ENCODE measurements at regions not wholly inside any gene's neighbourhood (a gene's known extent, or its start where the extent isn't known, plus 50 kb on each side); places are given as distances from the start of the nearest gene placed in this dataset.

DNA sequence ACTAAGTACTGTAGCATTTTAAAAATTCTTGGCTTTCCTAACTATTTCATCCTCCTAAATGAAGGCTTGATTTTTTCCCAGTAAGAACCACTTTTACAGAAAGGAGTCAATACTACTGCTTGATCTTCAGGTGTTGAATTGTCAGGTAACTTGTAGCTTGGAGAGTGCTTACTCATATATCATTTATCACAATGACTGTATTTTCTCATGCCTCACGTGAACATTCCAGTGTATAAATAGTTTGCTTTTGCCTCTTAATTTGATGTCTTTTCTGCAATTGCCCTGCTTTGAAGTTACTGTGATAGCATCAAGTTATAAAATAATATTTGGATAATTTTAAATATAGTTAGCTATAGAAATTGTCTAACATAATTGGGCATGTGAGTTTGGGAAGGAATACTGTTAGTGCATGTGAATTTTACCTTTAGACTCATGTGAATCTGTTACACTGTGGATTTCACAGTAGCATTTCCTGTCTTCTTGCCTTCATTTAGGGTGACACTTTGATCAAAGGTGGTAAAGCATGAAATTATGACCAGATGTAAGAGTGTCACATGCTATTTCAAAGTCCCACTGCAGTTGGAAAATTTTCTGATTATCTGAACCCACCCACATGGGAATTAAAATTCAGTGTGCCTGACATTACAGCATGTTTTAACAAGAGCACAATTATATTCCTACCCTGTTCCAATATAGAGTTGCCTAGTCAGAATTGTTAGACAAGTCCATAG is 962.8 kb downstream of the DNAJB9 start:
- TF ChIP-seq EZH2 (IDR thresholded peaks at IDR 0.05; ENCODE audit: insufficient read depth, poor library complexity, severe bottlenecking) (no peak), EZH2phosphoT487 (IDR thresholded peaks at IDR 0.05; ENCODE audit: insufficient read depth, low read depth) (no peak)
